Neural cell (in vitro differentiated cells): ENCODE measurements at regions not wholly inside any gene's neighbourhood (a gene's known extent, or its start where the extent isn't known, plus 50 kb on each side); places are given as distances from the start of the nearest gene placed in this dataset.
"Not testable (repeated sequence)": the region's sequence is repeated elsewhere in the genome, so short reads cannot be mapped to it uniquely, and the experiment has no call there.

Source experiments
- EP300 ChIP-seq: fragments of 450-650 bp; conservative IDR thresholded peaks from 2 replicates; pipeline ENCODE4 v1.6.1; 2014; ENCODE audit warnings: antibody characterized with exemption, mild to moderate bottlenecking, moderate library complexity; ENCODE audit not compliant: poor library complexity, severe bottlenecking
- RAD21 ChIP-seq: fragments of 450-650 bp; conservative IDR thresholded peaks from 2 replicates; pipeline ENCODE4 v1.6.1; 2014; ENCODE audit warnings: antibody characterized with exemption, mild to moderate bottlenecking, moderate library complexity
- SMC3 ChIP-seq: fragments of 450-650 bp; conservative IDR thresholded peaks from 2 replicates; pipeline ENCODE4 v1.6.1; 2014; ENCODE audit warnings: antibody characterized with exemption, mild to moderate bottlenecking, moderate library complexity; ENCODE audit not compliant: poor library complexity
- TF ChIP-seq, protein P1 (sequence below): fragments of 450-650 bp; IDR thresholded peaks from 2 replicates; pipeline ENCODE4 v1.5.1; 2014; ENCODE audit warnings: antibody characterized with exemption, mild to moderate bottlenecking, moderate library complexity; ENCODE audit not compliant: poor library complexity, severe bottlenecking

DNA sequence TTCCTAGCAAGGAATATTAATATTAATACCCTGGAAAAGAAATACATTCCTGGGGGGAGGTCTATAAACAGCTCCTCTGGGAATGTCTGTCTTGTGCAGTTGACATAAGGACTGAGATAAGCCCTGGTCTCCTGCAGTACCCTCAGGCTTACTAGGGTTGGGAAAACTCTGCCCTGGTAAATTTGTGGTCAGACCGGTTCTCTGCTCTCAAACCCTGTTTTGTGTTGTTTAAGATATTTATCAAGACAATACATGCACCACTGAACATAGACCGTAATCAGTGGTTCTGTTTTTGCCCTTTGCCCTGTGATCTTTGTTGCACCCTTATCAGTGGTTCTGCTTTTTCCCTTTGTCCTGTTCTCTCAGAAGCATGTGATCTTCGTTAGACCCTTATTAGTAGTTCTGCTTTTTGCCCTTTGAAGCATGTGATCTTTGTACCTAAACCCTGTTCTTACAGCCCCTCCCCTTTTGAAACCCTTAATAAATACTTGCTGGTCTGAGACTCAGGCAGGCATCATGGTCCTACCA, 112.3 kb upstream of the CRBN start:
- TF ChIP-seq, protein P1, sequence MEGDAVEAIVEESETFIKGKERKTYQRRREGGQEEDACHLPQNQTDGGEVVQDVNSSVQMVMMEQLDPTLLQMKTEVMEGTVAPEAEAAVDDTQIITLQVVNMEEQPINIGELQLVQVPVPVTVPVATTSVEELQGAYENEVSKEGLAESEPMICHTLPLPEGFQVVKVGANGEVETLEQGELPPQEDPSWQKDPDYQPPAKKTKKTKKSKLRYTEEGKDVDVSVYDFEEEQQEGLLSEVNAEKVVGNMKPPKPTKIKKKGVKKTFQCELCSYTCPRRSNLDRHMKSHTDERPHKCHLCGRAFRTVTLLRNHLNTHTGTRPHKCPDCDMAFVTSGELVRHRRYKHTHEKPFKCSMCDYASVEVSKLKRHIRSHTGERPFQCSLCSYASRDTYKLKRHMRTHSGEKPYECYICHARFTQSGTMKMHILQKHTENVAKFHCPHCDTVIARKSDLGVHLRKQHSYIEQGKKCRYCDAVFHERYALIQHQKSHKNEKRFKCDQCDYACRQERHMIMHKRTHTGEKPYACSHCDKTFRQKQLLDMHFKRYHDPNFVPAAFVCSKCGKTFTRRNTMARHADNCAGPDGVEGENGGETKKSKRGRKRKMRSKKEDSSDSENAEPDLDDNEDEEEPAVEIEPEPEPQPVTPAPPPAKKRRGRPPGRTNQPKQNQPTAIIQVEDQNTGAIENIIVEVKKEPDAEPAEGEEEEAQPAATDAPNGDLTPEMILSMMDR = not testable (repeated sequence)
- TF ChIP-seq RAD21, SMC3, EP300: not testable (repeated sequence)
